GM12892 (cell line): ENCODE measurements at regions not wholly inside any gene's neighbourhood (a gene's known extent, or its start where the extent isn't known, plus 50 kb on each side); places are given as distances from the start of the nearest gene placed in this dataset.

ENCODE experiments used
- DNase-seq: peaks from one replicate; pipeline ENCODE4 v3.0.0; 2011; ENCODE audit not compliant: insufficient read length
- FAIRE-seq: peaks from 2 replicates; lab custom pipeline; 2011; peaks lifted over from hg19 to GRCh38; lab: Jason Lieb, UNC
- POLR2A ChIP-seq: IDR thresholded peaks from 2 replicates; pipeline ENCODE4 v1.6.1; 2011; ENCODE audit warnings: low read depth, low read length, control low read depth
- POLR2AphosphoS5 ChIP-seq: IDR thresholded peaks from 2 replicates; pipeline ENCODE4 v1.6.1; 2011; ENCODE audit warnings: low read depth, low read length, control low read depth
- TAF1 ChIP-seq: IDR thresholded peaks from 2 replicates; pipeline ENCODE4 v1.6.1; 2011; ENCODE audit warnings: low read depth, mild to moderate bottlenecking, control low read depth, low read length, borderline replicate concordance

DNA sequence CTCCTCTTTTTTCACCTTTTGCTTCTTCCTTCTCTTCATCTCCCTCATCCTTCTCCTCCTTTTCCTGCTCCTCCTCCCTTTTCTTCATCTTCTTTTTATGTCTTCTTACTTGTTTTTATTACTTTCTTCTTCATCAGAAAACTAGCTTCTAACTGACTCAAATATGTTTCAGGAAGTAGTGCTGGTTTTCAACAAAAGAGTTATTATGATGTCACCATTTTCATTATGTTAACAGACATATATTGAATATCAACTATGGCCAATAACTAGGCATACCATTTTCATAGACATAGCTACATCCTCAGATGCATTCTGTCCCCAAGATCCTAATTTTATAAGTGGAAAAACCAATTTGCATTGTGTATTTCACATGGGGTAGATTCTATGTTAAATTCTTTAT is 252.9 kb upstream of the PAPPA start:
- no peak for FAIRE-seq
- no peak for DNase-seq
- TF ChIP-seq POLR2AphosphoS5 (no peak), POLR2A (no peak), TAF1 (no peak)

DNA sequence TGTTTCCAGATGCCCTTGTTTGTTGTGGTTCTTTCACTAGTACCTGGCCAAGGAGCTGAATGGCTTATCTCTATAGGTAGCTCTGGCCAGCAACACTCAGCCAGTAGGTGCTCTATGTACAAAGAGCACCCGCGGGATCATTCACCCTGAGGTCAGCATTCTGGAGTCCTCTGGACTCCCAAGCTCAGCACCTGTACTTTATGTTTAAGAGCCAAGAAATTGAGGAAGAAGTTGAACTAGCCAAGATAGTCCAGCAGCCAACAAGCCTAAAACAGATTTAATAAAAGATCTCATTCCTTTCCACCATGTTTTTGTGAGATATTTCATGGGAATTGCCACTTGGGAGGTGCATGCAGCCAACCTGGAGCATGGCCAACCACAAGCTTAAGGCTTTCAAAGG is 242.6 kb upstream of the PAPPA start:
- no peak for FAIRE-seq
- TF ChIP-seq POLR2AphosphoS5 (no peak), TAF1 (no peak), POLR2A (no peak)
- no peak for DNase-seq

DNA sequence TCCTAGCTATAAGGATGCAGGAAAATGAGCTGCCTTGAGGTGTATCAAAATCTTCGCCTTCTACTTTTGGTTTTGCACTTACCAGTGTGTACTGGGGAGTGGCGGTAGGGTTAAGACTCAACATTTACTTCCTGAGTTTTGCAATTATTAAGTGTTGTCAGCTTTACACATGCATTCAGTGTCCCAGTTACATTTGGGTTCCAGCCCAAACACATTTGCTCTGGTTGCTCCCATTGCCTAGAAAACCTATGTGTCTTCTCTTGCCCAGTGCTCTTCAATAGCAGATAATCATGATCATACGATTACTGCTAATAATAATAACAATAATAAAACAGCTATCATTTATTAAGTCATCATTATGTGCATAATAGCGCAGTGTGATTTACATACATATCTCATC is 241.5 kb upstream of the PAPPA start:
- no peak for DNase-seq
- no peak for FAIRE-seq
- TF ChIP-seq POLR2AphosphoS5: no peak
- no peak for TF ChIP-seq POLR2A
- TF ChIP-seq TAF1: no peak

DNA sequence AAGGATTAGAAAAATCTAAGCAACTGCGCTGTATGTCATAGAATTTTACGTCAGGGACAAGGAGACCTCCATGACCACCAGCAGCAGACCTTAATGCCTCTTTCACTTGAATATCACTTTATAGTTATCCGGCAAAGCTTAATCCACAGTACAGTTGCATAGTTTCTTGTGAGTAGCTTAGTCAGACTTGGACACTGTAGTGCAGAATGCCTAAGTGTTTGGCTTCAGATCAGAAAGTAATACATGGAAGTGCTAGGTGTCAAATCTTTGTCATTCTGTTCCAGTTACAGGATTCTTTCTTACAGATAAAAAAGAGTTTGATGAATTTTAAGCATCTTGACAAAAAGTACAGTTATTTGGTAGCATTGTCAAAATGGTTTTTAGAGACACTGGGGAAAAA is 239.9 kb upstream of the PAPPA start:
- DNase-seq (no peak), FAIRE-seq (no peak)
- TF ChIP-seq POLR2A (no peak), POLR2AphosphoS5 (no peak), TAF1 (no peak)

DNA sequence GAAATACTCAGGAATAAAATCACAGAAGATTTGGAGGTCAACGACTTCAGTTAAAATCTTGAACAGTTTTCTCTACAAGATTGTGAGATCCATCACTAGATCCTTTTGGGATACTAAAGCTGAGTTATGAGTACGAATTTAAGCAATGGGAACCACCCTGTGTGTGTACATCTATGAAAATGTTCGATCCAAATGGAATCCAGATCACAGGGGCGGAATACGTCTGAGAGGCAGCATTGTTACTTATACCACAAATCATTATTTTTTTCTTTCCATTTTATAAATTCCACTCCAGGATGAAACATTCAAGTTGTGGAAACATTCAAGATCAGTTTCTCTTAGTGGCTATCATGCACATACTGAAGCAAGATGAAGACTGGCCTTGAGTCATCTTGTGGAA is 239.3 kb upstream of the PAPPA start:
- no peak for TF ChIP-seq POLR2A
- TF ChIP-seq TAF1: no peak
- TF ChIP-seq POLR2AphosphoS5: no peak
- no peak for FAIRE-seq
- no peak for DNase-seq

DNA sequence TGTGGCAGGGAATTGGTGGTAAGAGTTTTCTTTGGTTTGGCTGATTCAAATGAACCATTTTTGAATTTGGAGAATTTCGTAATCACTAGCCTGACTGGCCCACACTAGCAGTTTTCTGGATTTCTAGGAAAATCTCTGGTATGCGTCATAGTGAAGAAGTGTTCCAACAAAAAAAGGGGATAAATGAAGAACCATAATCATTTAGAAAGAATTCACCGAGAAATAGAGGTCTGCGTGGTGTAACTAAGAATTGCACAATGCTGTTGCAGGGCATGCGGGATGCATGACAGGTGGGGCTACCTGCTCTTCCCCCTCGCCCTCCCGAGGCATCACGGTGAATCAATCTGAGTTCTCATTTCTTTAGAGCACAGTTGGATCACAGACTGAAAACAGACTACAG is 232.3 kb upstream of the PAPPA start:
- FAIRE-seq (no peak), DNase-seq (no peak)
- no peak for TF ChIP-seq POLR2A
- no peak for TF ChIP-seq TAF1
- TF ChIP-seq POLR2AphosphoS5: no peak

DNA sequence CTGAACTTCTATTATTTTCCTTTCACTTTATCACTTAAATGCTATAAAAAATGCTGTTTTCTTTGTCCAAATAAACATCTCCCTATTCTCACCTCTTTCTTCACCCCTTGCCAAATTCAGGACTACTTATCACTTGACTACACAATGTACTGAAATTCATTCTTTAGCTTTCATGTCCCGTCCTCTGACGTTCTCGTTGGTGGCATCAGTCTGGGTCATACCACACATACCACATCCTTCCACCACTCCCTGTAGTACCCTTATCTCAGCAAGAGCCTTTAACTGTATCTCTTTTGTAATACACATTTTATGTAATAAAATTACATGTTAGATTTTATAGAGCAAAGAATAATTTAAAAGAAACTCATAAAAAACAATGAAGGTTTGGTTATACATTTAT is 231.1 kb upstream of the PAPPA start:
- FAIRE-seq: no peak

DNA sequence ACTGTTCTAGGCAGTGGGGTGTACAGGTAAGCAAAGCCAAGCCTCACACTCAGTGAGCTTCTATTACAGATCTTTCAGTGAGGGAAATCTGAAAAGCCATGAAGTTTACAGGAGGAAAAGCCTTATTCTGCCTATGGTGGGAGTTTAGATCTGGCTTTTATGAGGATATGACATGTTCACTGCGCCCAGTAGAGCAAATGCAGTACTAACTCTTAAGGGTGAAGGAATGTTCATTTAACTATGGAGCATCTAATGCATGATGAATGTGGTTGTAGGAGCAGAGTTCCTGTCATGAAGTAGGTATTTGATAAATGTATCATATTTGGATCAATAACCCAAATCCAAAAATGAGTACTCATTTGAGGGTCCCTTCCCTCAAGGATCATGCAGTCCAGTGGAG is 230.2 kb upstream of the PAPPA start:
- no peak for FAIRE-seq

More for the DNA sequence above, 231.1 kb upstream of the PAPPA start:
- DNase-seq: no peak
- TF ChIP-seq POLR2AphosphoS5: no peak
- TF ChIP-seq TAF1: no peak

DNA sequence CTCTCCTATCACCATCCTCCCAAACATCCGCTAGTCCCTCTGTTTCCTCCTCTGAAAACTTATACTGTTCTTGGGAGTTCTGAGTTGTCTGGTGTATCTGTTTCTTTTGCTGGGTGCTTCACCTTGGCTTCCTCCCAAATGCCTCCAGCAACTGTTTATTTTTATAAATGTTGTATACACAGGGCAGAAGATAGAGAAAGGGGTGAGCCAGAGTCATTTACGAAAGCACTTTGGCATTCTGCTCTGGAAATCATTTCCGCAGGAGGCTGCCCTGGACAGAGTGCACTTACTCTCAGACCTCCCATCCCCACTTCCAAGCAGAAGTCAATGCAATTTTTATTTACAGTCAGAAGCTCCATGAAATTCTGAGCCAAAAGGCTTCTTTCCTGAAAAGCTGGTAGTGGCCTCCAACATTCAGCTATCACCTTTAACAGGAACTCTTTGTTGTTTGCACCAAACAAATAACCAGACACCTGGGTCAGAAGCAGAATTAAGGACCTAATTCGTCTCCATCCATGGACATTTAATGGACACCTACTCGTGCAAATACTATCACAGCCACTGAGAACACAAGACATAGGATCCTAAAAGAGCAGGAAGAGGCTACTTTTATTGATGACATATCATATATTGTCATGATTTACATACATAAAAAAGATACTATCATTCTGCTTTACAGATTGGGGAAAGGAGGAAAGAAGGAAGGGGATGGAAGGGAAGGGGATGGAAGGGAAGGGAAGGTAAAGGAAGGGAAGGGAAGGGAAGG is 229.5 kb upstream of the PAPPA start:
- TF ChIP-seq POLR2A (no peak), TAF1 (no peak), POLR2AphosphoS5 (no peak)
- FAIRE-seq: no peak

More for the DNA sequence above, 230.2 kb upstream of the PAPPA start:
- DNase-seq: no peak
- no peak for TF ChIP-seq TAF1
- no peak for TF ChIP-seq POLR2AphosphoS5
- no peak for TF ChIP-seq POLR2A

DNA sequence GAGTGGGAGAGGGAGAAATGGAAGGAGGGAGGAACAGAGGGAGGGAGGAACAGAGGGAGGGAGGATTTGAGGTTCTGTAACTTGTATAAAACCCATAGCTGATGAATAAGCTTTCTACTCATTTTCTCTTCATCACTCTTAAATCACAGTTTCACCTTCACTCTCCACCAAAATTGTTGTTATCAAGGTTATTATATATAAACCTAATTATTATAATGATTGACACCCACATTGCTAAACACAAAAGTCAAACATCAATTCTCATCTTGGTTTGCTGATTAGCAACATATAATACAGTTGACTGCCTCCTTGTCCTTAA is 229.0 kb upstream of the PAPPA start:
- TF ChIP-seq POLR2AphosphoS5: no peak
- TF ChIP-seq POLR2A: no peak
- no peak for TF ChIP-seq TAF1
- DNase-seq (no peak), FAIRE-seq (no peak)

More for the DNA sequence above, 229.5 kb upstream of the PAPPA start:
- DNase-seq: no peak

DNA sequence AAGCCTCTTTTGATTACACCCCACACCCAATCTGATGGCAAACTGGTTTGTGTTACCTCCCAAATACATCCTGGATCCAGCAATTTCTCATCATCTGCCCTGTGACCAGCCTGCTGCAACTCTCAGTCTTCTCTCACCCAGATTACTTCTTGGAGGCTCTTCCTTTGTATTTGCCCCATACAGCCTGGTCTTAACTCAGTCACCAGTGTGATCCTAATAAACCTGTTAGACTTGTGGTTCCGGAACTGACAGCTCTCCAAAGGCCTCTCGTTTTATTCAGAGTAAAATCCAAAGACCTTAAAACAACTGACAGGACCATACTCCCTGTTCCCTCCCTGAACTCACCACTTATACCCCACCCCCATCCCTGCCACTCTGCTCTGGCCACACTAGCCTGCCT is 228.2 kb upstream of the PAPPA start:
- no peak for DNase-seq

DNA sequence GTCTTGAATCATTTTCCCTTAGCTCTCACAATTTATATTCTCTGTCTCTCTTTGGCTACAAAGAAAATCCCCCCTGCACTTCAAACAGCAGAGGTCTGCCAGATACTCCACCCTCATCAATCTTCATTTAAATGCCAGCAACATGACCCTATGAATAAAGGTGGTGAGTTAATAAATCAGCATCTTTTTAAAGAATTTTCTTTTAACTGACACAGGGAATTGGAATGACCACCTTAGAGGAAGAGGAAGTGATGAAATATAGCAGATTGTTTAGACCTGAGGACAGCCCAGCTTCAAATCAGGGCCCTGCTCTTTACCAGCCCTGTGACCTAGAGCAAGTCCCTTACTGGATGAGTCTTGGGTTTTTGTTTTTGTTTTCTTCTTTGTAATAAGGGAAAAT is 223.1 kb upstream of the PAPPA start:
- FAIRE-seq: no peak
- TF ChIP-seq POLR2A (no peak), POLR2AphosphoS5 (no peak), TAF1 (no peak)
- no peak for DNase-seq

More for the DNA sequence above, 228.2 kb upstream of the PAPPA start:
- TF ChIP-seq POLR2A (no peak), TAF1 (no peak), POLR2AphosphoS5 (no peak)
- no peak for FAIRE-seq

DNA sequence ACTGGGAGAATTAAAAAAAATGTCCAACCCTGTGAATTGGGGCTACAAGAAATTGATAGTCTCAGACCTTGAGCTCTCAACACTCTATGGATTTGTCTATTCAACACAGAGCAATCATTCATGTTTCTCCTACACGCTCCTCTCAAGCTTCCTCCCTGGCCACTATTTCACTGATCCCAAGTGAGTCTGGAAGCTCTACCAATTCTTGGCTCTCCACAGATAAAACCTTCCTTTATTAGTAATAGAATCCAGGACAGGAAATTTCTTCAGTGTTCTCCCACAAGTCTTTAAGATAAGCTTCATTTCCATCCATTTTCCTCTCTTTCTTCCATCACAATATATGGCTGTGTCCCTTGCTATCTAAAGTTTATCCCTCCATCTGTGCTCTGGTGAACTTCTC is 215.1 kb upstream of the PAPPA start:
- no peak for FAIRE-seq
- no peak for DNase-seq
- TF ChIP-seq POLR2AphosphoS5 (no peak), TAF1 (no peak), POLR2A (no peak)
